Activated gamma-delta T cell treated with Interleukin-2 at 50 U/mL for 16 hours (primary cell): ENCODE measurements at regions not wholly inside any gene's neighbourhood (a gene's known extent, or its start where the extent isn't known, plus 50 kb on each side); places are given as distances from the start of the nearest gene placed in this dataset.
"Not testable (repeated sequence)": the region's sequence is repeated elsewhere in the genome, so short reads cannot be mapped to it uniquely, and the experiment has no call there.

Experiments
- DNase-seq: peaks from one replicate; pipeline ENCODE4 v3.0.0-alpha.2; 2020

DNA sequence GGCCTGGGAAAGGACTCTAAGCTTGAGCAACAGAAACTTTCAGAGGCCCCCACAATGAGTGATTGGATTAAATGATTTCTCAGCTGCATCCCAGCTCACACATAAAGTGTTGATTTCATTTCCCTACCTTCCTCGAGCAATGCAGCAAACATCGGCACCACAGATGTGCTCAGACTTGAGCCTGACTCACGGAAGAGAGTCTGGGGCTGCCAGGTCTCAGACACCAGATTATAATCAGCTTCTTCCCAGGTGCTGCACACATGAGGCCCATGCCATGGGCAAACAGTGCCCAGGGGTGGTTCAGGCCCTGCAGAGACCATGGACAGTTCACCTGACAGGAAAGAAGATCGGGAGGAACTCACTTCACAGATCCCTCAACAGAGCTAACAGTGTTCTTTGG lies 226.6 kb upstream of the TENM4 start:
- DNase-seq = no peak

DNA sequence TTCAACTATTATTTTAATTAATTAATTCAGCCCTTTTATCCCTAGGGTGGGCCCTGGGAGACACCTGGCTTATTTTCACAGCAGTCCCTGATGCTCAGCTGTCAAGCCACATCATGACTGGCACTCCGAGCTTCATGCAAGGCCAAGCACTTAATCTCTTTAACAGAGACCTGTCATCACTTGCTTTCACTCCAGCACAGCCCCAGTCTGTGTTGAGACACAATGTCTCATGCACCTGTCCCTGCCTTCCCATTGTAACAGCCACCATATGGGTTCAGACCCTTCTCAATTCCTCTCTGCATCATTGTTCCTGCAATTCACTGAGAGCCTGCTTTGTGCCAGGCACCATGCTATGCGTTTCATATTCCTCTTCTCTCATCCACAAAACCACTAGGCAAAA lies 222.2 kb upstream of the TENM4 start:
- DNase-seq = no peak

DNA sequence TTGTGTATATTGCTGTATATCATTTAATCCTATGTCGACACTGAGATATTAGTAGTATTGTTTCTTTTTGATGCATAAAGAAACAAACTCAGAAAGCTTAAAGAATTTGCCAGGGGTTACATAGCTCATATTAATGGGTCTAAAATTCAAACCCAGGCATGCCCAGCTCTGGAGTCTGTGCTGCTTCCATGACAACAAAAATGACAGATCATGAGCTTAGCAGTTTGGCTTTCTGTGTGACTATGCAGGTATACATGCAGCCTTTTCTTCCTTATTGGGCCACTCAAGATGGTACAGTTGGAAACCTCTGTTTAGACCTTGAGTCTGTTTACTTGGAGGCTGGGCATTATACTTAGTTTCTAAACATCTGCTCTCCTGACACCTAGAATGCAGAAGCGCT lies 220.5 kb upstream of the TENM4 start:
- no peak for DNase-seq

DNA sequence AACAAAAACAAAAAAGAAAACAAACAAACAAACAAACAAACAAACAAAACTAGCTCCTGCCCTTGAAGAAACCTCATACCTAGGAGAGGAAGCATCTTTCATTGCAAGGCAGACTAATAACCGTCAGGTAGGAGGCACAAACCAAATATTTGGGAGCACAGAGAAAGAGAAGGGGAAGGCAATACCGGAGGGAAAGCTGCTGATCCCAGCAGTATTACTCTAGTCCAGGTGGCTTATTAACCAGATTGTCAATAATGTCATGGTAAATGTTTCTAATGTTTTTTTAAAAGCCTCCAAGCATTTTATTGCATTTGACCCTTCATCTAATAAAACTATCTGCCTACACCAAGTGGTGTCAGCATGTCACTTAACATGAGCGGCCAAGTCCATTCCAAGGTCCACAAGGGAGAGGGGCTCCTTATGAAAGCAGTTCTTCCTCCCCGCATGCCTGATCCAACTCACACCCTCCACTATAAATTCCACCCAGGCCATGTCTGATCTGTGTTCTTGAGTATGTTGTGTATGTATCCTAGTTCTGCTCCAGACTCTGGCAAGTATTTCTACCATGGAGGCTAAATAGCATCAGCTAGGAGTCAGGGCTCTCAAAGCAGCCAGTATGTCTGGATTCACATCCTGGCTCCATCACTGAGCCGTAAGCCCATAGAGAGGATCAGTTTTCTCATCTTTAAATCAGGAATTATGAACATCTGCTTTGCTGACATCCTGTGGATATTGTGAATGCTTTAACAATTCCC lies 208.1 kb upstream of the TENM4 start:
- DNase-seq = no peak

DNA sequence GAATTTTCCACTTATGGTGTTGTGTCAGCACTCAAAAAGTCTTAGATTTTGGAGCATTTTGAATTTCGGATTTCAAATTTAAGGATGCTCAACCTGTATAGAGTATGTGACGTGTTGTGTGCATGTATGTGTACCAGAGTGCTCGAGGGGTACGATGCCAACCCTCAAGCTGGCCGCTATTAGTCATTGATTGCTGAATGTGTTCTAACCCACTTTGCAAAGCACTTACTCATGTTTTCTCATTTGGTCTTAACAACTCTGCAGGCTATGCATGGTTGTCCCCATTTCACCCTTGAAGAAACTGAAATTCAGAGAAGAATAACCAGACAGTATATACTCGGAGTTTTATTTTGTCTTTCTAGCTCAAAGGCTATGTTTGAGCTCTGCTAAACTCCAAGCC lies 196.4 kb upstream of the TENM4 start:
- DNase-seq = no peak

DNA sequence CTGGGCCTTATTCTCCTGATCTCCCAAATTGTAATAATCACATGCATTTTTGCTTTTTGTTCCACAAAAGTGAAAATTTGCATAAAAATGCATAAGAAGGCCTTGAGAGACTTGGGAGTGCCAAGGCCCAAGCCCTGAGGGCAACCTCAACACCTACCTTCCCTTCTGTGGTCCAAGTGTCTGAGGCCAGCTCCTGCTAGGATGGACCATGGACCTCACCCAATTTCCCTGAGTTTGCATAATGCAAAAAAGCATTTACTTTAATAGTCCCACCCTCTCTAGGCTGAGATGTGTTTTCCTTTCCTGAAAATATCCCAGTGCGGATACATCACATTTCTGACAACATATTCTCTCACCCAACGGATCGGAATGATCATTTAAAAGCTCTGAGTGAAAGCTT lies 194.1 kb upstream of the TENM4 start:
- DNase-seq = no peak

DNA sequence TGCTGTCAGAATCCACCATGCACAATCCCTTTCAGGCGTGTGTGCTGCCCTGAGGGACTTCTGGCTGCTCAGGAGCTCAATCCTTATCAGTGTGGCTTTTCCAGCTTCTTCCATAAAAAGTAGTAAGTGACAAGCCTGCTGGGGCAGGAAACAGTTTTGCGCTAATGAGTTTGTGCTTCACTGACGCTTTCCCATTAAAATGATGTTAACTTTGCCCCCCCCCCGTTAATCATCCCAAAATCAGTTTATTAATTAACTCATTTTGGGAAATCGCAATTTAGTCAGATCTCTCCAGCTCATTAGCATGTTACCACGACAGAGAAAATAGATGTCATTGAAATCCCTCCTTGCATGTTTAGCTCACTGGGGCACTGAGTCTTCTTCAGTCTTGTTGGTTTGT lies 186.5 kb upstream of the TENM4 start:
- DNase-seq = no peak

DNA sequence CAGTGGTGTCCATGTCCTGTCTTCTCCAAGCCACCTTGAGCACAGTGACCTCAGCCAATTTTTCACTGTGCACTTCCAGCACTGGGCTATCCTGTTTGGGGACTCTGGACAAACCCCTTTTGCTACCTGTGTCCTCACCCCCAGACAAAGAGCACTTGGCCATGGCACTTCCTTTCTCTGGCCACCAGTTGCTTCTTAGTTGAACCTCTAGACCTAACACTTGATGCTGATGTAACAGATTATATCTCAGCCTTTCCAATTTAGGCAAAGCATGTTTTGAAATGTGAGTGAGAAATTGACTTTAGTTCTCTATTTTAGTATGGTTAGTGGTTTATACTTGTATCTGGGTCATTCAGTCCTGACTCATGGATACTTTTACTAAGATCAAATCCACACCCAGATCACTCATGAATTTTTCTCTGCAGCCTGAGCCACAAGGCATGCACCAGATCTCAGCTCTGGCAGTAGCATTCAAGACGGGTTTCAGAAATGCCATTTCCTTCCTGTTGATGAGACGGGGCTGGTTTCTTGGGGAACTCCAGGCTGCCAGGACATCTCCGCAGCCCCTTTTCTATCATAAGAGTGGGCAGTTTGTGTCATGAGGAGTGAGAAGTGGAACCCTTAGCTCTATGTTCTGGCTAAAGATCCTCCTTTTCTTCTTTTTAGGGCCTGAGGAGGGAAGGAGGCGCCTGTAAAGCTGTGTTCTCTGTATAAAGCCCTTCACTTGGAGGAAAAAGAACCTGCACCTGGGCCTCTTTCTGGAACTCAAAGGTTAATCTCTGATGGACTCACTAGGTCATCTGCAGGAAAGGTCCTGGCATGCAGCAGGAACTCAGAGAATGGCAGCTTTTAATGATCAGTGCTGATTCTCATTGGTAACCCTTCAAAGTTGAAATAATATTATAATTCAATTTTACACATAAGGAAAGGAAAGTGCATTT lies 185.6 kb upstream of the TENM4 start:
- DNase-seq = no peak

DNA sequence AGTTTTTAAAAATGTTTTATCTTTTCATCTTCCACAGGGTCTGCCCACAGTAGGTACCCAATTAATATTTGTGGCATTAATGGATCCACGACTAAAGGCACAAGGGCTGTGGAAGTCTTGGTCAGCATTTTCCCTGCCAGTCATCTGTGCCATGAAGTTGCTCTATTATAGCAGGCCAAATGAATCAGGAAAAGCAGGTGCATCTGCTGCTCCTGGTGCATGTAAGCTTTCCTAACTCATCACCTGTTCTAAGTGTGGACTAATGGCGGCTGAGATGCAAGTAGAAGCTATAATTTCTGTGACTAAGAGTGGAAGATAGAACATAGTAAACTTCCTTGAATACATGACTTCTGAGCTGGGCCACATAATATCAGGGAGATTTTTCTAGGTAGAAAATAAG lies 182.5 kb upstream of the TENM4 start:
- no peak for DNase-seq

DNA sequence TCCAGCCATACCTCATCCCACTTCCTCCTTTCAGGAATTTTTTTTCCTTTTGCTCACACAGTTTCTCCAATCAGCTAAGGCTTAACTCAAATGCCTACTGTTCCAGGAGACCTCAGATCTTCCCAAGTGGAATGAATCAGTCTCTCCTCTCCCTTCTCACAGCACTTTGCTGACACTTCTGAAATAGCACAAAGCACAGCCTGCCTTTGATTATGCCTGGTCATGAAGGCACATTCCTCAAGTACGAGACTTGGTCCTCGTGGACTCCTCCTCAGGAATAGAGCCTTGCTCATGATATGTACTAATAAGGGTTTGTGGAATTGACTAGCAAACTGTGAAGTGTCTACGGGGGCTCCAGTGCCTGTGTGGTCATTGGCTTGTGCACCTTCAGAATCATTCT lies 176.7 kb upstream of the TENM4 start:
- DNase-seq = no peak

DNA sequence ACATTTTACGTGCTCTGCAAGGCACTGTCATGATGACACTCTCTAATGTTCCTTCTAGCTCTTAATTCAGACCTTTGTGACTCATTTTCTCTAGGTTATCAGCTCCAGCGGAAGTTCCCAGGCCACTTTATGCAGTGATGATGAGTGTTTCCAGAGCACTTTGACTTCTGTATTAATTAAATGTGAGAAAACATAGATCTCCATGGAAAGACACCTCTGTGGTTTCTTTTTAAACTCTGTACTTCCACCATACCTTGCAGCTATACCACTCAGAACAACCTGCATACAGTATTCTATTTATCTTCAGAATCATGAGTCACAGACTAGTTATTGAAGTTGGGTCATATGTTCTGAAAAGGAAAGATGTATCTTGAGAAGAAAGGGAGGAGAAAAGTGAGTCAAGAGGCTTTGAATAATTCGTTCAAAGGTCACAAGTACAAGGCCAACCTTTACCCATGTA lies 175.6 kb upstream of the TENM4 start:
- DNase-seq = no peak

DNA sequence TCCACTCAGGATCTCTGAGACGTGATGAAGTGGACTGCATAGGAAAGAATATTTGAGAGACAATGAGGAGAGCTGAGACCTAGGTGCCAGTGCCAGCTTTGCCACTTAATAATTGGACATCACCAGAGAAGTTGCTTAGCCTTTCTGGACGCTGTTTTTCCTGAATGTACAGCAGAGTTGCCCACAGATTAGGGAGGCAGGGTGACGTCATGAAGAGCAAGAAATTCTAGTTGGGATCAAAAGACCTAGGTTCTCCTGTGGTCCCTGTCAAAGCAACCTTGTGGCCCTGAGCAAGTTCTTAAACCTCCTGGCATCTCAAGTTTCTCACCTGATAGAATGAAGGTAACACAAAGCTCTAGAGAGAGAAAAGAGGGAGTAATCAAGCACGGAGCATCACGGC lies 174.6 kb upstream of the TENM4 start:
- DNase-seq = no peak

DNA sequence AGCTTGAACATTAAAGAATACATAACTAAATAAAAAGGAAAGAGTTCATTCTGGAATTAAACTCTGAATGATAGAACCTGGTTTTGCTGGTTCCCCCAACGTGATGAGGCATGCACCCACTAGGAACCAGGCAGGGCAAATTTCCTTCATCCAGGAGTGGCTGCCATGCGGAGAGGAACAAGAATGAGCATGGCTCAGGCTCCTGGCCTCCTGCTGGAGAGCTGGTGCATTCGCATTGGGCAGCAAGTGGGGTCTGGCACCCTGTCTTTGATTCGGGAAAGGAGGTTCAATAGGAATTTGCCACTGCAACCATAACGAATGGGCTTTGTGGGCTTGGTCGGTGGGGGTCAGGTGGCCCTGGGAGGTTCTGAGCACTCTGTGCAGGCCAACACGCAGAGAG lies 169.8 kb upstream of the TENM4 start:
- no peak for DNase-seq

DNA sequence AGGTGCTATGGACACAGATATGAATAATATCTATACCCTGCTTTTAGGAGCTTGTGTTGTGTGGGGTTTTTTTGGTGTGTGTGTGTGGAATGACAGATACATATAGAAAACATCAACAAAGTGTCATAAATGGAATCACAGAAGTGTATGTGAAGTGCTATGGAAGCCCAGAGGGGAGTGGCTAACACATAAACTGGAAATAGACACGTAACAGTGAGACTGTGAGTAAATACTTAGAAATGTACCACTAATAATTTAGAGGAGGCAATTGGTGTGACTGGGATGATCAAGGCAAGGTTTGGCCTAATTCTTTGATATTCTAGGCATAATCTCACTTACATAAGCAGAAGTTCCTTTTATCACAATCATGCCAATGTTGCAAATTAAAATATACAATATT lies 169.3 kb upstream of the TENM4 start:
- no peak for DNase-seq

DNA sequence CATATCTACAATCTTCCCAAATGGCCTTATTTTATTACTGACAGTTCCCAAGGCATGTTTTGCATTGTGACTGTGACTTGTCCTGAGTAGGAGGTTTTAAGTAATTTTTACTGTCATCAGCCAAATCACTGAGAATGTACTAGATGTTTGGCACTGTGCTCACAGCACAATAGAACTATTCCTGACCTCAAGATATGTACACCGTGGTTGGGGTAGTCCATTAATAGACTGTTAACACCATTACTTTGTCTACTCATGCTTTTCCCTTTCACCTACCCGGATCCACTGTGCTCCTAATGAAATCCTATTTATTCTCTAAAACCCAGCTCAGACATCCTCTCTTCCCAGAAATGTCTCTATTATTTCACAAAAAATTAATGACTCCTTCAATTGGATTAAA lies 168.7 kb upstream of the TENM4 start:
- no peak for DNase-seq

DNA sequence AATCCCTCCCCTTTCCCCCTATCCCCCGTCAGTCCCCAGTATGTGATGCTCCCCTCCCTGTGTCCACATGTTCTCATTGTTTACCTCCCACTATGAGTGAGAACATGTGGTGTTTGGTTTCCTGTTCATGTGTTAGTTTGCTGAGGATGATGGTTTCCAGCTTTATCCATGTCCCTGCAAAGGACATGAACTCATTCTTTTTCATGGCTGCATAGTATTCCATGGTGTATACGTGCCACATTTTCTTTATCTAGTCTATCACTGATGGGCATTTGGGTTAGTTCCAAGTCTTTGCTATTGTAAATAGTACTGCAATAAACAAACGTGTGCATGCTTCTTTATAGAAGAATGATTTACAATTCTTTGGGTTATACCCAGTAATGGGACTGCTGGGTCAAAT lies 165.6 kb upstream of the TENM4 start:
- not testable (repeated sequence) for DNase-seq

DNA sequence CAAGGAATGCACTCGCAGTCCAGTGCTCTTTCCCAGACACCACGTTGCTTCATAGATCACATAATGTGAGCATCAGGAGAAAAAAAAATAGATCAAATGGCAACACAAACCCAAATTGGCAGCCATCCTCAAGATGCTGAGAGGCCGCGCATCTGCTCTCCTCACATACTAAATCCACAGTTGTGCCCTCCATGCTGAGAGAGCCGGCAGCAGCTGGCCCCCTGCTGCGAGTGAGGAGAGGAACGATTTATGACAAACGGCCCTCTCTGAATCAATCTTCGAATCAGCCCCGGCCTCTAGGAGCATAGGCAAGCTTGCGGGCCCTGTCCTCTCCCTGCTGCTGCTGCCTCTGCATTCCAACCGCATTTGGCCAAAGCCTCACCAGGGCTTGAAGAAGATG lies 159.9 kb upstream of the TENM4 start:
- DNase-seq = no peak

DNA sequence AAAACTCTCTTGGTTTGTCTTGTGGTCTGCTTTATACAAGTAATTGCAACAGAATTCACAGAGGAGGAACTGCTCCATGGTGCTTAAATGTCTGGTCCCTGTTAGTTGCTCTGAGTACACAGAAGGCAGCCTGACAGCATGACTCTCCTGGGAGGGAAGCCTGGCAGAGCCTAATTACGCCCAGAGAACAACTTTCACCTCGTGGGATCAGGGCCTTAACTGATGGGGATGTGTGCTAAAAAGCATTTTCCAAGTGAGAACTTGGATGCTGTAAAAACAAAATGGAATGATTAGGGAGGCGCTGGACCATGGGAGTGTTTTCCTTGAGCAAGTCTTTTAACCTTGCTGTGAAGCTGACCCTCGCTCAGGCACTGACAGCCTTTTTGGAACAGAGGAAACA lies 154.0 kb upstream of the TENM4 start:
- no peak for DNase-seq

DNA sequence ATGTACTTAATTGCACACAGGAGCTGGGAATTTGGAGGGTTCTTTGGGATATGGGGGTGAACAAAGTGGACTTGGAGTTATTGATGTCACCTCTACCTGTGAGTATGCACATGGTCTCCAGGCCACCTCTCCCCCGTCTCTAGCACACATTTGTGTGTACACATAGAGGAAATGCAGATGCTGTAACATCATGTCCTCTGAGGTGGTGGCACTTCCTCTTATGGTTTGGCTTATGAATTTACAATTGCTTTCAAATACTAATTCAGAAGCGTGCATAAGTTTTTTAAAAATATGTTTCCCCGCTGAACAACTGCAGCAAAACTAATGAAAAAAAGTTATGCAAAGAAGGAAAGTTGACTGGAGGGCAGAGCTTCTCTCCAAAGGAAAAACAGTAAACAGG lies 152.0 kb upstream of the TENM4 start:
- no peak for DNase-seq

DNA sequence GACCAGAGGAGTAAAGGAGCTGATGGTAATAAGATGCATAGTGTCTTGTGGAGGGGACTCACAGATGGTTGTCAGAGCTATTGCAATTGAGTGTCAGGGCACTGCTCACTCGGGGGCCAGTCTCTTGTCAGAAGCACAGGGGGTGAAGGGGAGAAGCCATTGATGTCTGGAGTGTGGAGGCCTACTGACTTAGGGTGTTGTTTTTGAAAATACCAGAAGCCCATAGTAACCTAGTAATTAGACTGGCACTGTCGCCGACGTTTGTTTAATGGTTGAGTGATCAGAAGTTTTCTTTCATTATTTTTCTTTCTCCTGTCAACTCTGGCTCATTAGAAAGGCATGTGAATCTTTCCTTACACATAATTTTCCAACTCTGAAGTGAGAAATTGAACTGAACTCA lies 151.6 kb upstream of the TENM4 start:
- no peak for DNase-seq

DNA sequence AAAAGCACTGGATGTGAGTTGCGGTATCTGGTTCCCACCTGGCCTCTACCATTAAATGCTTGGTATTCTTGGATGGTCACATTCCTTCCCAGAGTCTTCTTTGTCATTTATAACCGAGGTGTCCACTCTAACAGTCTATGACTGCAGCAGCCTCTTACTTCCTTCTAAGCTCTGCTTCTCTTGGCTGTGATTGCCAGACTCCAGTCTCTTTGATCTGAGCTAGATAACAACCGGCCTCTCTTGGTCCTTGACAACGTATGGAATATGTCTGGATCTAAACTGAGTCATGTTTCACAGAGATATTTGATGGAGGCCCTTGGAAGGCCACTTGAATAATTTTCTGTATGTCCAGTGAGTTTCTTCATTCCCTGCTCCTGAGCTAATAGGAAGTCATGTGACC lies 141.6 kb upstream of the TENM4 start:
- DNase-seq = no peak

DNA sequence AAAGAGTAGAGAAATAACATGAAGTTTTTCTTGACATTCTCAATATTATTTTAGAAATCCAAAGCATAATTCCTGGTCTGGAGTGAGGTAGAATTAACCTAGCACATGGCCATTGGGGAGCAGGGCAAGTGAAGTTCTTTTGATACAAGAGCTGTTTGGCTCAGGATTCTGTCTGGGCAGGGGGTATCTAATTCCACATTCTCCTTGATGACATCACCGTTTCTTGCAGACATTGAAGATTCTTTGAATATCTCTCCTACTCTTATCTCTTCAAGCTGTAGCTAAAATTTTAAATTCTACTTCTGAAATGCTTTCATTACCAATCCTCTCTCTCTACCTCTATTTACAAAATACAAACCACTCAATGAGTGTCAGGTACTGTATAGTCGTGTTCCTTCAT lies 138.2 kb upstream of the TENM4 start:
- DNase-seq = no peak

DNA sequence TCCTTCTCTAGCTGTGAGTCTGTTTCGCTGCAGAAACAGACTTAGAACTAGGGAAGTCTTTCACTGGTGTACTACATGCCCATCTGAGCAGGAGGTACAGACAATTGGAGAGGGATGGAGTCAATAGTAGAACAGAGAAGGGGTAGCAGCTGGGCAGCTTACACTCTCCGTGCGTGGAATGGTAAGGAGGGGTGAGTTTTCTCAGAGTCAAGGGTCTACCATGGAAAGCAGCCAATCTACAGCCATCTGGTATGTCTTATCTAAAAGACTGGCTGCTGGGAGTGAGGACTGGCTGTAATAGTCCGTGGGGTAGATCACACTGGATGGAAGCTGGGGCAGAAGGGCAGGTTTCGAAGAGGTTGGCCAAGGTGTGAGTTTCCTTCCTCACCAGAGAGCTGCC lies 137.3 kb upstream of the TENM4 start:
- no peak for DNase-seq

DNA sequence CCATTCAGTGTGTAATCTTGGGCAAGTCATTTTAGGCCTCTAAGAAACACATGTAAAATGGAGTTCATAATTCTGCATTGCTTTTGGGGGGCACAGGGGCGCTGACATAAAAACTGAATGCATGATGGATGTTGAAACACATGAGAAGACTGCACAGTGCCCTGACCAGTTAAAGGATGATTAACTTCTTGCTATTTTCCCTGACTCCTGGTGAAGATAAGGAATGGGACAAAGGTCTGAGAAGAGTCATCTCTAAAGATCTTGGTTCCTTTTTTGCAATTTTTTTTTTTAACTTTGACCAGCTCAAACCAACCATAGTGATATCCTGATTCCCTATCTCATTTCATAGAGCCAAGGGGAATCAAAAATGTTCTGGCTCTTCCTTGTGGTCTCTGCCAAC lies 134.9 kb upstream of the TENM4 start:
- no peak for DNase-seq
